CD4-positive, alpha-beta T cell treated with Interleukin-4 for 4 hours (primary cell): ENCODE measurements at regions not wholly inside any gene's neighbourhood (a gene's known extent, or its start where the extent isn't known, plus 50 kb on each side); places are given as distances from the start of the nearest gene placed in this dataset.

Source experiments
- DNase-seq: peaks from one replicate; pipeline ENCODE4 v3.0.0-alpha.2; 2020

DNA sequence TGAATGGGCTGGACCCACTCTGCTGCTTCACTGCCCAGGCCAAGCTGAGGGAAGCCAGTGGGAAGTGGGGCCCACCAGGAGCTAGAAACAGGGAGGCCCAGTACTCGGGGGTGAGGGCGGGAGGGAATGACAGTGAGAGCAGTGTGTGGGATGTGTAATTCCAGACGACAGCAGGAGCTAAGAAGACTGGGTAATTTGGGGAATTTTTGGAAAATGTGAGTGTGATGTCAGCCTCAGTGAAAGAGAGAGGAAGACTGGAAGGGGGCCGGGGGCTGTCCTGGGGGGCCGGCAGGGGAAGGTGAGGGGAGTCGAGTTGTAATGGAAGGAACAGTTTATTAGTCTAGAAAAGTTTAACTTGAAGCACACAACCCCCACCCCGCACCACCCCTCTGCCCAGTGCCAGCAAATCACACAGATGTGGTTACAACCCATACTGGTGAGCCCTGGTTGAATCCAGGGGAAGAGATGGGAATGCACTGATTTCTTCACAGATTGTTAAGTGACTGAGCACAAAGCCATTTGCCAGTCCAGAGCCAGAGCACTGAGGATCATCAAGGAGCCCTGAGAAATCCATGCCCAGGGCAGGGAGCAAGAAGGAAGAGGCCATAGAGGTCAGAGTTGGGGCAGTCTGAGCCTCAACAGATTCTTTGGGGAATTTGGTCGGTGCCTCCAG is 76.7 kb upstream of the PKDCC start:
- no peak for DNase-seq

DNA sequence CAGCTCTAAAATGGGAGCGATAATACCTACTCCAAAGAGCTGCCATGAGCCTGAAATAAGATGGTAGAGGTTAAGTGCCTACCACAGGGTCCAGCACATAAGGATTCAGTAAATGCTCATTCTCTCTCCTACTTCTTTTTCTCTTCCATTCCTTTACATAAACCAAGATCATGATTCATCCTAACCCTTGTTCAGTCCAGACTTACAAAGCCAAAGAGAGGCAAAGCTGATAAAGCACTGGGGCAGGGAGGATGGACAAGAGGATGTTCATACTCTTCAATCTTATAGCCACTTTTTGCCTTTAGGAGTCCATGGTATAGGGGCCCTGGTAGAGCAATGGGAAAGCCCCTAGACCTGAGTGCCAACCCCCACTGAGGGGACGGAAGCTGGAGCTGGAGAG is 75.6 kb upstream of the PKDCC start:
- no peak for DNase-seq

- DNase-seq, result no peak
Measured at GRCh38 chr2:41972819-41973218, 75.0 kb upstream of the PKDCC start.

DNA sequence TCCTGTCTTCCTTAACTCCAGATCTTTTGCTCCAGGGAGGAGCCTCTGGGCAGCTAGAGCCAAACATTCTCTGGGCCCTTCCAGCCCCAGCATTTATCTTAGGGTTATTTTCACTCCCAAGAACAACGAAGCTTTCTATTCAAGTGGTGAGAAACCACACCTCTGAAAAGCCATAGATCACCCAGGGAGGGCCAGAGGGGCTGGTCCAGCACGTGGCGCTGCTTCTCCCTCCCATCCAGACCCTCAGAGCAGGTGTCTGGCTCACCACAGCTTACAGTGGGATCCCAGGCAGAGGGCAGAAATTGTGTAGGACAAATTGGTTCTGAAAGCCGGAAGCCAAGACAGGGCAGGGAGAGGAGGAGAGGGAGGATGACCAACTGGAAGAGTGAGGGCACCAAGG is 74.0 kb upstream of the PKDCC start:
- DNase-seq, result no peak

GRCh38 chr2:41981417-41981816 is 66.4 kb upstream of the PKDCC start:
- DNase-seq, result no peak

DNA sequence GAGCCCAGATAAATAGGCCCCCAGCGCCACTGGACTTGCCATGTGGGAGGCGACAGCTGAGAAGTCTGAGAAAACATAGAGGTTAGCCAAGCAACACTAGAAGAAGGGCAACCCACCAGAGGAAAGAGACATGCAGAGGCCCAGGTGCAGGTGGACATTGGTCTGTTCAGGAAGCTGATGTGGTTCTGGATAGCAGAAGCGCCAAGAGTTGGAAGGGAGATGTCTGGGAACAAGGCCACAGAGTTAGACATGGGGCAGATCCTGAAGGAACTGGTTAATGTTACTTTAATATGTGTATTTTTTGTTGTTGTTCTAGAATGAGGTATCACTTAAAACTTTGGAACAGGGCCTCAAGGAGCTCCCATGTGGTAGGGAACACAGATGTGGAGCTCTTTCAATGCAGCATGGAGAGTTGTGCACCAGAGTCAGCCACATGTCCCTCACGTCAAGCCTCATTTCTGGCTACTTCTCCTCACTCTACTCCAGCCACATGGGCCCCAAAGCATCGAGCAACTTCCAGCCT is 62.2 kb upstream of the PKDCC start:
- no peak for DNase-seq

GRCh38 chr2:41989501-41990180 is 58.2 kb upstream of the PKDCC start:
- DNase-seq, result no peak

- no peak for DNase-seq
Measured at GRCh38 chr2:41990245-41990644, 57.6 kb upstream of the PKDCC start.

DNA sequence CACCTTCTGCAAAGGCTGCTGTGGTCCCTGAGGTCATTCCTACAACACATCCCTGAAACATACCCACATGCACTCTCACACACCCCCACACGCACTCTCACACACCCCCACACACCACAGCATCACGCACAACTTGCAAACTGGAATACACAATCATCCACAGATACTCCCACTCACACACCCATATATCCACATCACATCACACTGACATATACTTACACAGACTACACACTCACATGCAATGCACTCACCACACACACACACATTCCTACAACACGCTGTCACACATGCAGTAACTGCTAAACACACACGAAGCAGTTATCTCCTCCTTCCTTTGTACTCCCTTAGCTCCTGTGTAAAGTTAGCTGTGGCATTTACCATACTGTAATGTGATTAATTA is 57.1 kb upstream of the PKDCC start:
- DNase-seq, result no peak

DNA sequence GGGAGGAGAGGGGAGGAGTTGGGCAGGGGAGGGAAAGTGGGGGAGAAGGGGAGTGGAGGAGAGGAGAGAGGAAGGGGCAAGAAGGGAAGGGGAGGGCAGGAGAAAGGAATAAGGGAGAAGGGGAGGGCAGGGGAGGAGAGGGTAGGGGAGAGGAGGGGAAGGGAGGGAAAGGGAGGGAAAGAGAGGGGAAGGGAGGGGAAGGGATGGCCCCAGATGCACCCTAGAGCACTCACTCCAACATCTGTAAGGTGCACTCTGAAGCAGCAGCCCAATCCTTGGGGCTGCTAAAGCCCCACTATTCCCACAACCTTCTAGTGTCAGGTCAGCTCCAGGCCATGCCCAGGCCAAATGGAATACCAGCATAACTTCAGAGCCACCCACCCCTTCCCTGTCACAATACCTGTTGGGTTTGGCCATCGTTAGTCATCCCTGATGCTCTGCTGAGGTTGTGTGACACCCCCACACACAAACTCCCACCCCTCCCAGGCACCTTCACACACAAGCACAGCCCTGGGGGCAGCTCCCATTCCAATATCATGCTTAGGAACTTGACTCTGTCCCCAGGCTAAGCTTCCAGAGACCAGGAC is 55.7 kb upstream of the PKDCC start:
- DNase-seq, result no peak

GRCh38 chr2:41992671-41993434 is 55.0 kb upstream of the PKDCC start:
- DNase-seq, result no peak

DNA sequence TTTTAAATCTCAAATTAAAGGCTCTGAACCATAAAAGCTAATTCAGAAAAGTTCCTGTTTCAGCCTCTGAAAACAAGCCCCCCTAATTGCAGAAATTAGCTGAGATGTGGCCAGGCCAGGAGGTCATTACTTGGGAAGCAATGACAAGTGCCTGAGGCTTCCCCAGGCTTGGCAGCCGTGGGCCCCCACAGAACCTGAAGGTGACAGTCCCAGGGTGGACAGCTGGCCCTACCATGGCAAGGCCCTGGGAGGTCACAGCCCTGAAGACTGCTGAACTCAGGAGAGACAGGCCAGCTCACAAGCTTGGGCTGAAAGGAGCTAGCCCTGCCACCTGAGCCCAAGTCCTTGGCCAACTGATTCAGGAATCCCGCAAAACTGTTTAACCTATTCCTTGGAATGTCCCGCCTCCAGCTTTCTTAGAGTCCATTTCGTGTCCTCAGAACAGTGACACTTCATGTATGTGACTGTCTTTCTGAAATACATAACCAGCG is 54.3 kb upstream of the PKDCC start:
- DNase-seq, result no peak

DNA sequence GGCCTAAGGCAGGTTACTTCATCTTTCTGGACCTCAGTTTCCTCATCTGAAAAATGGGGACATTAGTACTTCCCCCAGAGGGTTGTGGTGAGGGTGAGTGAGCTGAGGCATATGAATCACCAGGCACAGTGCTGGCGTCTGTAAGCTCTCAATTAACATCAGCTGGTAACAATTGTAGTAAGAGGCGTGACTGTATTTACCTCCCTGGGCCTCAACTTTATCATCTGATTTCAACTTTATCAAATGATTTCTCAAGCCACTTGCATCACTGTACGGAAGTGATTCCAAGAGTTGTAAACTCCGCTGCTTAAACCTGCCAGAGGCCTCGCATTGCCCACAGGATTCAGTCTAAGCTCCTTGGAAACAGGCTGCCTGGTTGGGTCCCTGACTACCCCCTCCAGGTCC is 53.6 kb upstream of the PKDCC start:
- no peak for DNase-seq

GRCh38 chr2:41994661-41995060 is 53.2 kb upstream of the PKDCC start:
- DNase-seq, result no peak

DNA sequence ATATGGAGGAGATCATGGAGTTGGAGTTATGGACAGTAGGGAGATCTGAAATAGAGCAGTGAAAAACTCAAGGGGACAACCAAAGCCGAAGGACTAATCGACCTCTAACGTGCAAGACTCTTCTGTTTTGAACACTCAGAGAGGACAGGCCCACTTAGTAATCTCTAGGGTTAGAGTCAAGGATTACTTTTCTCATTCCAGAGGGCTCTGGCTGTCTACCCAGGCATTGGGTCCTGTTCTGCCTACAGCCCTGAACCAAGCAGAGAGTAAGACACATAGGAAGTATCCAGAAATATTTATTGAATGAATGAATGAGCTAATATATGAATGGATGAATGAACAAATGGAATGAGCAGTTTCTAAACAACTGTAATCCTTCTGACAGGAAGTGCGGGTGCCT is 50.3 kb upstream of the PKDCC start:
- no peak for DNase-seq
